ENCODE measurements at regions not wholly inside any gene's neighbourhood (a gene's known extent, or its start where the extent isn't known, plus 50 kb on each side); places are given as distances from the start of the nearest gene placed in this dataset.

GRCh38 chr12:18942669-18943068 is 186.9 kb upstream of the PLEKHA5 start:
- TF ChIP-seq MXI1 (conservative IDR thresholded peaks at IDR 0.05; ENCODE audit: poor library complexity, severe bottlenecking) (no peak), RAD21 (conservative IDR thresholded peaks at IDR 0.05) (no peak), EZH2 (IDR thresholded peaks at IDR 0.05; ENCODE audit: borderline replicate concordance, insufficient read depth, low read length, poor library complexity, severe bottlenecking) (no peak)
